OCI-LY3 (cell line): ENCODE measurements at regions not wholly inside any gene's neighbourhood (a gene's known extent, or its start where the extent isn't known, plus 50 kb on each side); places are given as distances from the start of the nearest gene placed in this dataset.

ENCODE experiments used
- H2AFZ ChIP-seq: fragments of 200-600, 300-600 bp; shearing (Covaris generic); 2 replicates; pipeline ENCODE4 v1.6.0; 2014; ENCODE audit warnings: antibody characterized with exemption, low read depth, low read length
- H3K27ac ChIP-seq: fragments of 200-600, 300-600 bp; sonication (generic); 2 replicates; pipeline ENCODE4 v1.5.1; 2014; ENCODE audit warnings: mild to moderate bottlenecking, low read length, moderate library complexity, mixed read lengths
- H3K27me3 ChIP-seq: fragments of 200-600, 300-600 bp; sonication (generic); 2 replicates; pipeline ENCODE4 v1.6.1; 2014; ENCODE audit warnings: low read depth, low read length, mixed read lengths
- H3K36me3 ChIP-seq: fragments of 200-600, 300-600 bp; sonication (generic); replicated peaks from 2 replicates; pipeline ENCODE3; 2014; ENCODE audit warnings: low read depth, low read length, mixed read lengths
- H3K4me1 ChIP-seq: fragments of 300-600, 200-600 bp; sonication (generic); 2 replicates; pipeline ENCODE4 v1.6.1; 2014; ENCODE audit warnings: low read length, mixed read lengths
- H3K4me2 ChIP-seq: fragments of 200-600, 300-600 bp; sonication (generic); 2 replicates; pipeline ENCODE4 v1.6.1; 2014; ENCODE audit warnings: low read length, mixed read lengths
- H3K4me3 ChIP-seq: fragments of 300-600, 200-600 bp; sonication (generic); 2 replicates; pipeline ENCODE4 v1.5.1; 2014; ENCODE audit warnings: antibody characterized with exemption, mild to moderate bottlenecking, low read length, moderate library complexity
- H3K79me2 ChIP-seq: fragments of 300-600, 200-600 bp; shearing (Covaris generic); 2 replicates; pipeline ENCODE4 v1.6.1; 2014; ENCODE audit warnings: mild to moderate bottlenecking, low read length, mixed read lengths
- H3K9ac ChIP-seq: fragments of 300-600, 200-600 bp; shearing (Covaris generic); 2 replicates; pipeline ENCODE4 v1.6.0; 2014; ENCODE audit warnings: mild to moderate bottlenecking, low read length, moderate library complexity
- H3K9me3 ChIP-seq: fragments of 200-600, 300-600 bp; shearing (Covaris generic); 2 replicates; pipeline ENCODE4 v1.6.1; 2014; ENCODE audit warnings: low read length, mixed read lengths; ENCODE audit not compliant: insufficient read depth
- H4K20me1 ChIP-seq: fragments of 200-600, 300-600 bp; sonication (generic); 2 replicates; pipeline ENCODE4 v1.6.1; 2016; ENCODE audit warnings: low read length, mixed read lengths; ENCODE audit not compliant: insufficient read depth
- CTCF ChIP-seq: fragments of 200-600, 300-600 bp; sonication (generic); IDR thresholded peaks from 2 replicates; pipeline ENCODE4 v1.5.1; 2014; ENCODE audit warnings: antibody characterized with exemption, low read length, low read depth
- EZH2phosphoT487 ChIP-seq: fragments of 200-600 bp; shearing (Covaris generic); IDR thresholded peaks from 2 replicates; pipeline ENCODE4 v1.6.1; 2018; ENCODE audit warnings: antibody characterized with exemption, mixed run types, low read depth

GRCh38 chr10:10513898-10514297 lies 503.8 kb upstream of the CELF2 start:
- Histone ChIP-seq H3K79me2 (no peaks in the 10 kb centered on the region), H3K27me3 (peaks cover 4% of the 10 kb centered on the region; the same call in 1 of the 2 replicates), H3K4me2 (no peak overlapping the region), H3K27ac (no peak overlapping the region), H3K9ac (no peak overlapping the region), H2AFZ (no peak overlapping the region), H3K36me3 (no peaks in the 10 kb centered on the region), H4K20me1 (no peaks in the 10 kb centered on the region), H3K4me3 (no peak overlapping the region), H3K9me3 (no peaks in the 10 kb centered on the region), H3K4me1 (no peaks in the 10 kb centered on the region)
- no peak for TF ChIP-seq EZH2phosphoT487
- no peak for TF ChIP-seq CTCF

- Histone ChIP-seq H3K27ac (no peak overlapping the region), H3K27me3 (peaks cover 13% of the 10 kb centered on the region; the same call in 1 of the 2 replicates), H3K4me1 (no peaks in the 10 kb centered on the region), H3K9ac (no peak overlapping the region), H3K9me3 (no peaks in the 10 kb centered on the region), H4K20me1 (no peaks in the 10 kb centered on the region), H3K36me3 (no peaks in the 10 kb centered on the region), H2AFZ (no peak overlapping the region), H3K79me2 (no peaks in the 10 kb centered on the region), H3K4me3 (no peak overlapping the region), H3K4me2 (no peak overlapping the region)
- no peak for TF ChIP-seq CTCF
- TF ChIP-seq EZH2phosphoT487, result no peak
Observed at GRCh38 chr10:10514797-10515196, 502.9 kb upstream of the CELF2 start.

GRCh38 chr10:10515479-10516204 lies 502.0 kb upstream of the CELF2 start:
- Histone ChIP-seq H3K9me3 (no peaks in the 10 kb centered on the region), H3K27ac (no peak overlapping the region), H3K4me3 (no peak overlapping the region), H2AFZ (no peak overlapping the region), H3K9ac (no peak overlapping the region), H3K4me2 (no peak overlapping the region), H3K27me3 (peaks cover 19% of the 10 kb centered on the region; the same call in 1 of the 2 replicates), H4K20me1 (no peaks in the 10 kb centered on the region), H3K4me1 (peaks cover 5% of the 10 kb centered on the region), H3K36me3 (no peaks in the 10 kb centered on the region), H3K79me2 (no peaks in the 10 kb centered on the region)
- no peak for TF ChIP-seq EZH2phosphoT487
- no peak for TF ChIP-seq CTCF

- H3K9ac ChIP-seq, result no peak overlapping the region
Observed at GRCh38 chr10:10516346-10517130, 501.1 kb upstream of the CELF2 start.

More at GRCh38 chr10:10516346-10517130, 501.1 kb upstream of the CELF2 start:
- no peak overlapping the region for H3K4me3 ChIP-seq
- peaks cover 22% of the 10 kb centered on the region; the same call in 1 of the 2 replicates for H3K27me3 ChIP-seq
- H4K20me1 ChIP-seq, result no peaks in the 10 kb centered on the region
- TF ChIP-seq EZH2phosphoT487, result no peak
- TF ChIP-seq CTCF, result no peak
- no peaks in the 10 kb centered on the region for H3K79me2 ChIP-seq
- peaks cover 12% of the 10 kb centered on the region for H3K4me1 ChIP-seq
- H3K27ac ChIP-seq, result no peak overlapping the region
- H3K4me2 ChIP-seq, result no peak overlapping the region
- no peak overlapping the region for H2AFZ ChIP-seq
- H3K36me3 ChIP-seq, result no peaks in the 10 kb centered on the region
- no peaks in the 10 kb centered on the region for H3K9me3 ChIP-seq
